DOHH2 (cell line): ENCODE measurements at regions not wholly inside any gene's neighbourhood (a gene's known extent, or its start where the extent isn't known, plus 50 kb on each side); places are given as distances from the start of the nearest gene placed in this dataset.

ENCODE experiments used
- CTCF ChIP-seq: fragments of 200-600 bp; sonication (generic); IDR thresholded peaks from one replicate; pipeline ENCODE4 v1.5.1; 2014; ENCODE audit warnings: antibody characterized with exemption, mild to moderate bottlenecking, low read depth, low read length; ENCODE audit not compliant: poor library complexity, severe bottlenecking
- EZH2phosphoT487 ChIP-seq: fragments of 200-600 bp; sonication (generic); IDR thresholded peaks from 2 replicates; pipeline ENCODE4 v1.6.1; 2017; ENCODE audit warnings: borderline replicate concordance, mild to moderate bottlenecking, antibody characterized with exemption, low read length, moderate library complexity, mixed read lengths

- no peak for TF ChIP-seq CTCF
- no peak for TF ChIP-seq EZH2phosphoT487
These were observed 217.7 kb downstream of the AACS start for GRCh38 chr12:125282921-125283320.
